ENCODE measurements at regions not wholly inside any gene's neighbourhood (a gene's known extent, or its start where the extent isn't known, plus 50 kb on each side); places are given as distances from the start of the nearest gene placed in this dataset.

GRCh38 chr3:182632077-182632393 lies 161.3 kb upstream of the ATP11B start:
- Histone ChIP-seq H3K9ac (ENCODE audit: low read length) (no peak overlapping the region), H3K27ac (ENCODE audit: low read length in 2 of 2) (no peak overlapping the region), H4K20me1 (ENCODE audit: control insufficient read depth, insufficient read depth, low read length, poor library complexity, severe bottlenecking) (no peaks in the 10 kb centered on the region), H3K9me3 (ENCODE audit: control extremely low read depth in 1 of 3, control insufficient read depth in 2 of 3, insufficient read depth in 1 of 3, low read length in 2 of 3) (no peaks in the 10 kb centered on the region), H3K79me2 (ENCODE audit: control insufficient read depth, insufficient read depth, low read length) (no peaks in the 10 kb centered on the region), H3K27me3 (replicated peaks in 1 of 4; ENCODE audit: control extremely low read depth in 1 of 4, control insufficient read depth in 3 of 4, insufficient read depth in 4 of 4, low read length in 3 of 4) (no peaks in the 10 kb centered on the region), H3K36me3 (replicated peaks in 1 of 2; ENCODE audit: control extremely low read depth in 1 of 2, control insufficient read depth in 1 of 2, extremely low read depth in 1 of 2, insufficient read depth in 2 of 2, low read length in 1 of 2) (no peaks in the 10 kb centered on the region), H3K4me3 (ENCODE audit: control extremely low read depth in 1 of 5, extremely low read depth in 1 of 5, insufficient read depth in 1 of 5, low read depth in 2 of 5, low read length in 4 of 5) (no peak overlapping the region), H3K4me2 (replicated peaks; ENCODE audit: low read depth, low read length, poor library complexity, severe bottlenecking) (no peak overlapping the region), H3K4me1 (ENCODE audit: control insufficient read depth in 2 of 2, insufficient read depth in 2 of 2, low read length in 2 of 2) (no peaks in the 10 kb centered on the region), H2AFZ (ENCODE audit: insufficient read depth, low read depth, low read length, poor library complexity, severe bottlenecking) (no peak overlapping the region)
- 100% methylated on average over 2 of the region's 4 CpGs for WGBS (ENCODE audit: insufficient coverage)
- intact Hi-C loops (cut with micrococcal nuclease) = no loop called here
- no peak overlapping the region for H3K4me3 Mint-ChIP-seq
- ATAC-seq (ENCODE audit: low read depth) (no peak), DNase-seq (no peak)
- no peak overlapping the region for H3K27ac Mint-ChIP-seq
- TF ChIP-seq CTCF (IDR thresholded peaks at IDR 0.05) (no peak), EZH2 (IDR thresholded peaks at IDR 0.05; ENCODE audit: borderline replicate concordance, insufficient read depth, low read depth, low read length, poor library complexity, severe bottlenecking) (no peak)
- peaks cover 9% of the 10 kb centered on the region for H3K27me3 Mint-ChIP-seq
- POLR2A ChIA-PET = no interaction called here
- no peaks in the 10 kb centered on the region for H3K9me3 Mint-ChIP-seq (ENCODE audit: insufficient read depth)
- H3K4me1 Mint-ChIP-seq = no peaks in the 10 kb centered on the region
- CTCF ChIA-PET = no interaction called here

- TF ChIP-seq EZH2 (IDR thresholded peaks at IDR 0.05; ENCODE audit: borderline replicate concordance, insufficient read depth, low read depth, low read length, poor library complexity, severe bottlenecking) = no peak
- no peak for TF ChIP-seq CTCF (IDR thresholded peaks at IDR 0.05)
- no peak overlapping the region for H3K4me2 ChIP-seq (replicated peaks; ENCODE audit: low read depth, low read length, poor library complexity, severe bottlenecking)
- peaks cover 9% of the 10 kb centered on the region for H3K27me3 Mint-ChIP-seq
- DNase-seq = no peak
- no peak for ATAC-seq (ENCODE audit: low read depth)
- H3K27ac ChIP-seq (ENCODE audit: low read length in 2 of 2) = no peak overlapping the region
- CTCF ChIA-PET = no interaction called here
- intact Hi-C loops (cut with micrococcal nuclease) = no loop called here
- H3K9me3 ChIP-seq (ENCODE audit: control extremely low read depth in 1 of 3, control insufficient read depth in 2 of 3, insufficient read depth in 1 of 3, low read length in 2 of 3) = no peaks in the 10 kb centered on the region
- no peaks in the 10 kb centered on the region for H3K4me1 ChIP-seq (ENCODE audit: control insufficient read depth in 2 of 2, insufficient read depth in 2 of 2, low read length in 2 of 2)
- no peaks in the 10 kb centered on the region for H3K4me1 Mint-ChIP-seq
- no peaks in the 10 kb centered on the region for H3K9me3 Mint-ChIP-seq (ENCODE audit: insufficient read depth)
- no peak overlapping the region for H3K9ac ChIP-seq (ENCODE audit: low read length)
- no peaks in the 10 kb centered on the region for H4K20me1 ChIP-seq (ENCODE audit: control insufficient read depth, insufficient read depth, low read length, poor library complexity, severe bottlenecking)
- no peak overlapping the region for H3K4me3 ChIP-seq (ENCODE audit: control extremely low read depth in 1 of 5, extremely low read depth in 1 of 5, insufficient read depth in 1 of 5, low read depth in 2 of 5, low read length in 4 of 5)
- no peak overlapping the region for H3K27ac Mint-ChIP-seq
- POLR2A ChIA-PET = no interaction called here
- peaks cover 0 to 2% (median 0%) of the 10 kb centered on the region in 4 experiments for H3K27me3 ChIP-seq (replicated peaks in 1 of 4; ENCODE audit: control extremely low read depth in 1 of 4, control insufficient read depth in 3 of 4, insufficient read depth in 4 of 4, low read length in 3 of 4)
- H3K36me3 ChIP-seq (replicated peaks in 1 of 2; ENCODE audit: control extremely low read depth in 1 of 2, control insufficient read depth in 1 of 2, extremely low read depth in 1 of 2, insufficient read depth in 2 of 2, low read length in 1 of 2) = no peaks in the 10 kb centered on the region
- no peaks in the 10 kb centered on the region for H3K79me2 ChIP-seq (ENCODE audit: control insufficient read depth, insufficient read depth, low read length)
- H2AFZ ChIP-seq (ENCODE audit: insufficient read depth, low read depth, low read length, poor library complexity, severe bottlenecking) = no peak overlapping the region
- no peak overlapping the region for H3K4me3 Mint-ChIP-seq
- WGBS (ENCODE audit: insufficient coverage) = 96% methylated on average over 6 of the region's 7 CpGs
Measured at GRCh38 chr3:182633186-182633585, 160.1 kb upstream of the ATP11B start.
